ENCODE measurements at regions not wholly inside any gene's neighbourhood (a gene's known extent, or its start where the extent isn't known, plus 50 kb on each side); places are given as distances from the start of the nearest gene placed in this dataset.

GRCh38 chr10:78203915-78204818, 170.5 kb downstream of the RPS24 start:
- H3K27me3 ChIP-seq = no peaks in the 10 kb centered on the region
- H3K36me3 ChIP-seq = no peaks in the 10 kb centered on the region
- 58 to 60% methylated on average over 9 of the region's 9 CpGs for WGBS, 2 donors
- ATAC-seq (ENCODE audit: low FRiP score in 2 of 2) (peak; percentile 26 to 56), DNase-seq (no peak)
- no peak overlapping the region for H3K4me3 ChIP-seq
- TF ChIP-seq CTCF (IDR thresholded peaks at IDR 0.05) (no peak), EP300 (IDR thresholded peaks at IDR 0.05) (no peak), POLR2AphosphoS5 (IDR thresholded peaks at IDR 0.05) (no peak), POLR2A (IDR thresholded peaks at IDR 0.05) (no peak)
- H3K27ac ChIP-seq = no peak overlapping the region
- H3K4me1 ChIP-seq = peaks cover 0 to 9% (median 3%) of the 10 kb centered on the region in 4 donors
- no peaks in the 10 kb centered on the region for H3K9me3 ChIP-seq

GRCh38 chr10:78205457-78206016, 171.9 kb downstream of the RPS24 start:
- Histone ChIP-seq H3K27ac (no peak overlapping the region), H3K4me3 (no peak overlapping the region), H3K27me3 (no peaks in the 10 kb centered on the region), H3K9me3 (no peaks in the 10 kb centered on the region), H3K36me3 (no peaks in the 10 kb centered on the region), H3K4me1 (peaks cover 0 to 9% (median 3%) of the 10 kb centered on the region in 4 donors)
- DNase-seq (no peak), ATAC-seq (ENCODE audit: low FRiP score in 2 of 2) (no peak)
- TF ChIP-seq POLR2AphosphoS5 (IDR thresholded peaks at IDR 0.05) (no peak), EP300 (IDR thresholded peaks at IDR 0.05) (no peak), POLR2A (IDR thresholded peaks at IDR 0.05) (no peak), CTCF (IDR thresholded peaks at IDR 0.05) (no peak)
- WGBS, 2 donors = 72 to 79% methylated on average over 5 of the region's 5 CpGs

- Histone ChIP-seq H3K4me3 (no peak overlapping the region), H3K9me3 (no peaks in the 10 kb centered on the region), H3K27ac (no peak overlapping the region), H3K4me1 (peaks cover 0 to 9% (median 3%) of the 10 kb centered on the region in 4 donors), H3K27me3 (no peaks in the 10 kb centered on the region), H3K36me3 (no peaks in the 10 kb centered on the region)
- DNase-seq = no peak
- 63 to 69% methylated on average over 5 of the region's 5 CpGs for WGBS, 2 donors
- TF ChIP-seq POLR2AphosphoS5 (IDR thresholded peaks at IDR 0.05) = no peak
- TF ChIP-seq CTCF (IDR thresholded peaks at IDR 0.05) = no peak
- no peak for TF ChIP-seq POLR2A (IDR thresholded peaks at IDR 0.05)
- no peak for TF ChIP-seq EP300 (IDR thresholded peaks at IDR 0.05)
- no peak for ATAC-seq (ENCODE audit: low FRiP score in 2 of 2)
These were observed 173.6 kb downstream of the RPS24 start for GRCh38 chr10:78207216-78207615.

GRCh38 chr10:78207776-78208175, 174.1 kb downstream of the RPS24 start:
- 68 to 80% methylated on average over 4 of the region's 4 CpGs for WGBS, 2 donors
- Histone ChIP-seq H3K27ac (no peak overlapping the region), H3K36me3 (no peaks in the 10 kb centered on the region), H3K27me3 (no peaks in the 10 kb centered on the region), H3K4me3 (no peak overlapping the region), H3K4me1 (peaks cover 0 to 9% (median 3%) of the 10 kb centered on the region in 4 donors), H3K9me3 (no peaks in the 10 kb centered on the region)
- no peak for ATAC-seq (ENCODE audit: low FRiP score in 2 of 2)
- TF ChIP-seq EP300 (IDR thresholded peaks at IDR 0.05) (no peak), POLR2A (IDR thresholded peaks at IDR 0.05) (no peak), CTCF (IDR thresholded peaks at IDR 0.05) (no peak), POLR2AphosphoS5 (IDR thresholded peaks at IDR 0.05) (no peak)
- no peak for DNase-seq
